KMS-11 (cell line): ENCODE measurements at regions not wholly inside any gene's neighbourhood (a gene's known extent, or its start where the extent isn't known, plus 50 kb on each side); places are given as distances from the start of the nearest gene placed in this dataset.

Experiments
- H2AFZ ChIP-seq: fragments of 200-600 bp; sonication (generic); 2 replicates; pipeline ENCODE4 v1.6.1; 2016; ENCODE audit warnings: antibody characterized with exemption, mixed run types, low read depth
- H3K27ac ChIP-seq: fragments of 200-600 bp; sonication (generic); 2 replicates; pipeline ENCODE4 v1.6.1; 2016; ENCODE audit warnings: mild to moderate bottlenecking, mixed run types
- H3K27me3 ChIP-seq: fragments of 200-600 bp; sonication (generic); 2 replicates; pipeline ENCODE4 v1.6.1; 2017; ENCODE audit warnings: mild to moderate bottlenecking, low read depth, mixed run types, moderate library complexity; ENCODE audit not compliant: insufficient read depth
- H3K36me3 ChIP-seq: fragments of 200-600 bp; sonication (generic); 2 replicates; pipeline ENCODE4 v1.6.1; 2017; ENCODE audit warnings: mild to moderate bottlenecking, mixed run types; ENCODE audit not compliant: insufficient read depth
- H3K4me1 ChIP-seq: fragments of 200-600 bp; sonication (generic); 2 replicates; pipeline ENCODE4 v1.6.1; 2016; ENCODE audit warnings: mild to moderate bottlenecking, low read depth, mixed run types; ENCODE audit not compliant: poor library complexity, severe bottlenecking
- H3K4me2 ChIP-seq: fragments of 200-600 bp; sonication (generic); 2 replicates; pipeline ENCODE4 v1.7.0; 2016; ENCODE audit warnings: mild to moderate bottlenecking, mixed run types
- H3K4me3 ChIP-seq: fragments of 200-600 bp; sonication (generic); IDR thresholded peaks from 2 replicates; pipeline ENCODE4 v1.6.1; 2017; ENCODE audit warnings: low read depth, low read length, mixed read lengths; ENCODE audit not compliant: insufficient read depth
- H3K79me2 ChIP-seq: fragments of 200-600 bp; sonication (generic); 2 replicates; pipeline ENCODE4 v1.6.1; 2016; ENCODE audit warnings: low read depth, mixed run types; ENCODE audit not compliant: insufficient read depth
- H3K9ac ChIP-seq: fragments of 200-600 bp; sonication (generic); 2 replicates; pipeline ENCODE4 v1.6.1; 2016; ENCODE audit warnings: mild to moderate bottlenecking, mixed run types
- H4K20me1 ChIP-seq: fragments of 200-600 bp; sonication (generic); 2 replicates; pipeline ENCODE4 v1.6.1; 2016; ENCODE audit warnings: mild to moderate bottlenecking, mixed run types; ENCODE audit not compliant: insufficient read depth
- TF ChIP-seq, protein P1 (sequence below): fragments of 200-600 bp; sonication (generic); conservative IDR thresholded peaks from 2 replicates; pipeline ENCODE4 v1.6.1; 2017; ENCODE audit warnings: low read depth, mild to moderate bottlenecking, antibody characterized with exemption, low read length, moderate library complexity, mixed read lengths

DNA sequence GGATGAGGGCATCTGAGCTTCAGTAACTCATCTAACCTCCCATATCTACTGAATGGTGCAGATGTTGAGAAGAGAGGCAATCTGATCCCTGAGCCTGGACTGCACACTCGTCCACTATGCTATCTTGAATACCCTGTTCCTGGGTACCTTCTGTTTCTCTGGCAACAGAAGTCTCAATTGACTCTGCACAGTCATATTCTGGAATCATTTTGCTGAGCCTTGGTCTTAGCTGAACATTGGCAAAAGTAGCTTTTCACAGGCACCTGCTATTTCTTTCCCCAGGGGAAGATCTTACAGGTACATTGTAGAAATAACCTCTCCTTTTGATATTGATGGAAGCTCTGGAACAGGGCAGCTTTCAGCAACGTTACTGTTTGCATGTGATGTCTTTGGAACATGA is 161.5 kb upstream of the GPR101 start:
- no peaks in the 10 kb centered on the region for H3K27me3 ChIP-seq

GRCh38 chrX:137194164-137194563 is 160.4 kb upstream of the GPR101 start:
- Histone ChIP-seq H2AFZ (no peak overlapping the region), H3K36me3 (no peaks in the 10 kb centered on the region), H3K4me2 (no peak overlapping the region), H3K4me3 (no peak overlapping the region), H3K79me2 (no peaks in the 10 kb centered on the region), H4K20me1 (no peaks in the 10 kb centered on the region), H3K4me1 (no peaks in the 10 kb centered on the region), H3K9ac (no peak overlapping the region), H3K27me3 (no peaks in the 10 kb centered on the region), H3K27ac (no peak overlapping the region)
- TF ChIP-seq, protein P1, sequence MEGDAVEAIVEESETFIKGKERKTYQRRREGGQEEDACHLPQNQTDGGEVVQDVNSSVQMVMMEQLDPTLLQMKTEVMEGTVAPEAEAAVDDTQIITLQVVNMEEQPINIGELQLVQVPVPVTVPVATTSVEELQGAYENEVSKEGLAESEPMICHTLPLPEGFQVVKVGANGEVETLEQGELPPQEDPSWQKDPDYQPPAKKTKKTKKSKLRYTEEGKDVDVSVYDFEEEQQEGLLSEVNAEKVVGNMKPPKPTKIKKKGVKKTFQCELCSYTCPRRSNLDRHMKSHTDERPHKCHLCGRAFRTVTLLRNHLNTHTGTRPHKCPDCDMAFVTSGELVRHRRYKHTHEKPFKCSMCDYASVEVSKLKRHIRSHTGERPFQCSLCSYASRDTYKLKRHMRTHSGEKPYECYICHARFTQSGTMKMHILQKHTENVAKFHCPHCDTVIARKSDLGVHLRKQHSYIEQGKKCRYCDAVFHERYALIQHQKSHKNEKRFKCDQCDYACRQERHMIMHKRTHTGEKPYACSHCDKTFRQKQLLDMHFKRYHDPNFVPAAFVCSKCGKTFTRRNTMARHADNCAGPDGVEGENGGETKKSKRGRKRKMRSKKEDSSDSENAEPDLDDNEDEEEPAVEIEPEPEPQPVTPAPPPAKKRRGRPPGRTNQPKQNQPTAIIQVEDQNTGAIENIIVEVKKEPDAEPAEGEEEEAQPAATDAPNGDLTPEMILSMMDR = peak; percentile 61

More for the DNA sequence above, 161.5 kb upstream of the GPR101 start:
- no peak overlapping the region for H3K27ac ChIP-seq
- no peaks in the 10 kb centered on the region for H3K79me2 ChIP-seq
- H3K36me3 ChIP-seq = no peaks in the 10 kb centered on the region
- H3K4me2 ChIP-seq = no peak overlapping the region
- no peaks in the 10 kb centered on the region for H4K20me1 ChIP-seq
- H3K4me3 ChIP-seq = no peak overlapping the region
- H2AFZ ChIP-seq = no peak overlapping the region
- no peaks in the 10 kb centered on the region for H3K4me1 ChIP-seq
- TF ChIP-seq, protein P1 = no peak
- H3K9ac ChIP-seq = no peak overlapping the region

- H3K79me2 ChIP-seq = no peaks in the 10 kb centered on the region
- no peaks in the 10 kb centered on the region for H3K4me1 ChIP-seq
- H3K4me3 ChIP-seq = no peak overlapping the region
- no peak overlapping the region for H3K27ac ChIP-seq
- no peaks in the 10 kb centered on the region for H4K20me1 ChIP-seq
- H2AFZ ChIP-seq = no peak overlapping the region
- no peaks in the 10 kb centered on the region for H3K36me3 ChIP-seq
- H3K27me3 ChIP-seq = no peaks in the 10 kb centered on the region
- TF ChIP-seq, protein P1 = no peak
- no peak overlapping the region for H3K9ac ChIP-seq
- no peak overlapping the region for H3K4me2 ChIP-seq
Measured at GRCh38 chrX:137187540-137187939, 153.7 kb upstream of the GPR101 start.

- Histone ChIP-seq H3K4me3 (no peak overlapping the region), H3K4me2 (no peak overlapping the region), H3K27ac (no peak overlapping the region), H3K36me3 (no peaks in the 10 kb centered on the region), H3K27me3 (no peaks in the 10 kb centered on the region), H4K20me1 (no peaks in the 10 kb centered on the region), H3K79me2 (no peaks in the 10 kb centered on the region), H2AFZ (no peak overlapping the region), H3K9ac (no peak overlapping the region), H3K4me1 (no peaks in the 10 kb centered on the region)
- TF ChIP-seq, protein P1 = no peak
Measured at GRCh38 chrX:137178392-137178791, 144.6 kb upstream of the GPR101 start.
